GM19372 (cell line): ENCODE measurements at regions not wholly inside any gene's neighbourhood (a gene's known extent, or its start where the extent isn't known, plus 50 kb on each side); places are given as distances from the start of the nearest gene placed in this dataset.

Source experiments
- ATAC-seq: cut with Tn5 transposase; IDR thresholded peaks from one replicate; pipeline ENCODE4 v1.9.1; 2021; ENCODE audit warnings: mild to moderate bottlenecking, low read depth, moderate library complexity; ENCODE audit not compliant: unreplicated experiment

DNA sequence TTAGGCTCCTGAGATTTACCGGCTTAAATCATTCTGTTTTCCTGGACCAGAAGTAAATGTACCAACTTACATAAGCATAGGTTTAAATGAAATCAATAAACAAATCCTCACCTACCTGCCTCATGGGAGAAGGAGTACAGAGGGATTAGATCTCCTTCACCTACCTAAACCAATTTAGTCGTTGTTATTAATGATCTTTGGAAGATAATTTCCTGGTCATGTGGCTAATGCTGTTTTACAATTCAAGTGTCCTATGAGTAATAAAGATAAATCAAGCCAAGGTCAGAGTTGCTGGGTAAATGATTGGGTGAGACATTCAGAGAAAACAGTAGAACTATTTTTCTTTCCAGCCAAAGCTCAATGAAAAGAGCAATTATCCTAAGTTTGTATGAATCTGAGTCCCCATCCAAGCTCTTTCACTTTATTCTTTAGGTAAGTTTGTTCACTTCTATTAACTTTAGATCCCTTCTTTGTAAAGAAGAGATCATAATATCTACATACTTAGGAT lies 423.0 kb upstream of the FAM241A start:
- no peak for ATAC-seq

DNA sequence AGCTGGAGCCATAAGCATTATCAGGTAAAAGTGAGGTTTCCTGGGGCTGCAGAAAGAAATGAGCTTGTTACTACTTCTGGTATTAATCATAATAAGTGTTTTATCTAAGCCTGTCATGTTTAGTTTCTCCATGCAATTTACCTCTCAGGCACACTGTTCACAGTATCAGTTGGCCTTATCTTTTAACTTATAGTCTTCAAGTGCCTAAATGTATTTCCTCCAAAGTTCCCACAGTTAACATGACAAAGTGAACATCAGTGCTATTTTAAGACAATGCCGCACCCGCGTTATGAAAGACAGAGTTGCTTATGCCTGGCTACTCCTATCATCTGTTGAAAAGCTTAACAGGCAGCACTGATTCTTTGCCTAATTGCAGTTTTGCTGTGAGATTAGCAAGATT lies 408.7 kb upstream of the FAM241A start:
- no peak for ATAC-seq

DNA sequence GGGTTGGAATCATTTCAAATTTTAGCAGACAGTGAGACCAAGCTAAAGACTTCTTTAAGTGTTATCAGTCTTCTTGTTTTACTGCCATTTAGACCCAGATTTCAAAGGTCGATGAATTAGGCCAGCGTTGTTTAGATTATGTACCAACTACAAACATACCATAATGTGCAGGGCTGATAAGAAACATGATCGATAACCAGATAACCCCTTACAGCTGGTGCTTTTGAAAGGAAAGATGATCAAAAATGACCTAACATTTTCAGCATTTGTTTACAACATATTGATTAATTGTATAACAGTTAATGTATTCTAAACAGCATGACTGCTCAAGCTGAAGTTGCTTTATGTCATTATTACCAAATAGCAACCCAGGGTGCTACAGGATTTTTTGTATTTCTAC lies 400.4 kb upstream of the FAM241A start:
- no peak for ATAC-seq

DNA sequence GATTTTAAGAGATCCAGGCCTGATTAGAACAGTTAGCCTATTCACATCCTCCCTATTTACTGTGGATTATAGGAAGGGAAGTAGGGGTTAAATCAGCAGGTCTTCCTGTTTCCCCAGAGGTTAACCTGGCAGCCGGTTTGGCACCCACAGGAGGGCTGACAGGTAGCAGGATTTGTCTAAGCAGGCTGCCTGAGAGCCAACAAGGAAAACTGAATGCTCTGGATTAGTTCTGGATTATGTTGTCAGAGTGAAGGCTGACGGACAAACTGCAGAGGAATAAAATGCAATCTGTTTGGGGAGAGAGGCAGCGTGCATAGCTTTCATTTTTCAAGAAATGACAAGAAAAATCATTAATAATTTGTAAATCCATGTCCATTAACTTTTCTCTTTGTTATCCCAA lies 397.1 kb upstream of the FAM241A start:
- no peak for ATAC-seq

DNA sequence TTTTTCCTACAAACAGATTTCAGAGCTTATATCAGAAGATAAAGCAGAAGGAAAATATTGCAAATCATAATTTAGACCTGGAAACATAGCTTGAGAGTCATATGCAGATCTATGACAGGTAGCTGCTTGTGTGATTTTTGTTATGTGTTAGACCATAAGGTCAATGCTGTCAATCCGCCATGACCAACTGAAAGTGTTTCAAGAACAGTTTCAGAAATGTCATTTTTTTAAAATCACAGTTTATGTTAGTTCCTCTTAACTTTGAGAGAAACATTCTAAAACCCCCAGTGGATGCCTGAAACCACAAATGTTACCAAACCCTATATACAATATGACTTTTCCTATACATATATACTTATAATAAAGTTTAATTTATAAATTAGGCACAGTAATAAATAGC lies 391.3 kb upstream of the FAM241A start:
- ATAC-seq, result no peak

DNA sequence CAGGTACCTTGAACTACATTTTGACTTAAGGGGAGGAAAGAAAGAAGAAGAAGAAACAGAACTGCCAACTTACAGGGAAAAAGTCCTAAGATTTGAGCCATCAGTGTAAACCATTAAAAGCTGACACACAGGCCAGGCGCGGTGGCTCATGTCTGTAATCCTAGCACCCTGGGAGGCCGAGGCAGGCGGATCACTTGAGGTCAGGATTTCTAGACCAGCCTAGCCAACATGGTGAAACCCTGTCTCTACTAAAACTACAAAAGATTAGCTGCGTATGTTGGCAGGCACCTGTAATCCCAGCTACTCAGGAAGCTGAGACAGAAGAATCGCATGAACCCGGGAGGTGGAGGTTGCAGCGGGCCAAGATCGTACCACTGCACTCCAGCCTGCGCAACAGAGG lies 389.7 kb upstream of the FAM241A start:
- no peak for ATAC-seq

DNA sequence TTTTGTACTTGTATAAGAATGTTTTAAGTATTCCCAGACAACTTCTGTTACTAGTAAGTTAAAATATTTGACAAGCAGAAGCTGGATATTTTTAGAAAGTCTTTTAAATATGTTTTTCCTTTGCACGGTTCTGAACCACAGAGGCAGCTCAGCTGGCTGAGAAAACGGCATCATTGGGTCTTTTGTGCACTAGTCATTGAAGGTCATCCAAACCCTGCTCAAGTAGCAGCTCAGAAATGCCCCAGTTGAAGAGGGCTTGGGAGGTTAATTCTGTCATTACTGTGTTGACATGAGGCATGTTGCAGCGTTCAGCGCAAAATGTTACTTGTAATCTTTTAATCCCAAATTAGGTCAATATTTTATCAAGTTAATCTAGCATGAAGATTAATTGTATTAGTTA lies 383.7 kb upstream of the FAM241A start:
- ATAC-seq, result no peak

DNA sequence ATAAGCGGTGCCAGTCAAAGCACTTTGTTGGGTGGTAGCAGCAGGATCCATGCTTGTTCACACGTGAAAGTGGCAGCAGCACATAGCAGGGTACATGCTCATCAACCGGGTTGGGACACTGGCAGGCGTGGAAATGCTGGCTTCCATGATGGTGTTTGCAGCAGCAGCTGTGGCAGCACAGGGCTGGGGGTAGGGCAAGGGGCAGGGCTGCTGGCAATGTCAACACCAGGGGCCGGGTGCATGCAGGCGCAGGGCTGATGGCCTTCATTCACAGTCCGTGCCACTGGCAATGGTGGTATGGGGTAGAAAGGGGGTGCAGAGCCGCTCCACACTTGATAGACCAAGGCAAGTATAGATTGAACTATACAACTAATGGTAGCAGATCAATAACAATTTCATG lies 374.7 kb upstream of the FAM241A start:
- no peak for ATAC-seq

DNA sequence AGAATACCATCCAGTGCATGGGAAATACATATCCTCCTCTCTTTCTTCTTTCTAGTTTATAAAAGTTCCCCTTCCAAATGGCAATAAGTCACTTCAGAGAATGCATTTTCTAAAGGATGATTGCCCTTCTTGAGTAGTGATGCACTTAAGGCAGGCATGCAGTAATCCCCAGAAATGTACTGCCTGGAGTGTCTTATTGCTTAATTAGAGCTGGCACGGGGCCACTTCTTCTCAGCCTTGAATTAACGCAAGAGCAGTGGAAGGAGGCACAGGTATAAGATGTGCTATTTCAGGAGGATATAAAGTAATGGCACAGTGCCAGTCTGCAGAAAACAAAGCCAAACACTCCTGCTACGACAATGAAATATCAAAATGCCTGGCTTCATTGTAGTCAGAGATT lies 371.4 kb upstream of the FAM241A start:
- ATAC-seq, result no peak

DNA sequence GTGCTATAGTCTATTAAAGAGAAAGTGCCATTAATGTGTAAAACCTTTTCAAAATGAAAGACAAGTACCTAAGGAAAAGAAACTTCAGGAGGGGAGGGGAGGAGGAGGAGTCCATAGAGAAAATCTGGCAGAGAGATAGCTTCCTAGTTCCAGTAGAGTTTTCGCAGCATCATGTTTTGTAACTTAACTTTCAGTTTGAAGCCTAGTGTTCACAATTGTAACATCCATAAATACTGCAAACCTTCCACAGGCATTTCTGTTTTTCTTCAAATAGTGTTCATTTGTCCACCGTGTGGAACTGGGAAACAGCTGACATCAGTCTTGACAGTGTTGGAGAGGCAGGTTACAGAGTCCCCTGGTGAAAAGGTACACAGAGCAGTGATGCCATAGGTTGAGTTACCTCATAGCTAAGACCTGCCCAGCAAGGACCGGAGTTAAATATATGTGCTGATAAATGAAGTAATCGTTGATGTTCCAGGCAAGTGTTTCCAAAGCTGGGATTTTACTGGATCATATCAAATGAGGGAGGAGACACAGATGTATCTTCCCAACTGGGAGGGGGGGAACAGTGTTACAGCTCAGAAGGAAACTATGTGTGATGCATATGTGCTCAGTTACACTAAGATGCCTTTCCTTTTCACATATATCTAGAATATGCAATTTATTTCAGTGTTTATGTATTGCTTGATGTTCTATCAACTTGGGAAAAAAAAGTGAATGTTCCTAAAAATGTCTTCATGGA lies 369.5 kb upstream of the FAM241A start:
- no peak for ATAC-seq

DNA sequence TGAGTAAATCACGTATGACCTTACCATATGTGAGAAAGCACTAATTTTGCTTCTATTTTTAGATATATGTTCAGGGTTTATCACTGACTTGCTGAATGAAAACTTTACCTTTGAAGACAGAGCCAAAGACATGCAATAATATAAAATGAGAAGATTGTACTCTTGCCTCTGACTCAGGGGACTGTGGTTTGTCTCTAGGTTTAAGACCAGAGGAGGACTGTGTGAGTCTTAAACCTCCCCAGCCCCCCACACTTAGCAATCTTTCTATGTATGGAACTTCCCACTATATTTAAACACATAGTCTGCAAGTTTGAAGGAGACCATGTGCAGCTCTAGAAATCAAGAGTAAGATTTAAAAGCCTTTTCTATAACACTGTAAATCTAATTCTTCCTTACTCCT lies 368.7 kb upstream of the FAM241A start:
- no peak for ATAC-seq

DNA sequence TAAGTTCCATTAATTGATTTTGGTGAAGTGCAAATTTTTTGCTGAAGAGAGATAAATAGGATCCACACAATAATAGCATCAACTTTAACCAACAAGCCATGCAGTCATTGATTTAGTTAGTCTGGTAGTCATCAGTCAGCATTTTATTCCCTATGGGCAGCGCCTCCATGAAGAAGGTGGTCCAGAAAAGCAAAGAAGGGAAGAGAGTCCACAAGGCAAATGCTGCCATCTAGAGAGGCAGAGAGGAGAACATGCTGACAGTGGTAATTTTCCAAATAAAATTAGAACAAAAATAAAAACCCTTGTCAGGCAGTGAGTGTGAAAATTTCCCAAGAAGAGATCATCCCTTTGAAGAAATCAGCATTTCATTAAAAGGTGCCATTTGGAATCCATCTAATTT lies 366.7 kb upstream of the FAM241A start:
- ATAC-seq, result no peak

DNA sequence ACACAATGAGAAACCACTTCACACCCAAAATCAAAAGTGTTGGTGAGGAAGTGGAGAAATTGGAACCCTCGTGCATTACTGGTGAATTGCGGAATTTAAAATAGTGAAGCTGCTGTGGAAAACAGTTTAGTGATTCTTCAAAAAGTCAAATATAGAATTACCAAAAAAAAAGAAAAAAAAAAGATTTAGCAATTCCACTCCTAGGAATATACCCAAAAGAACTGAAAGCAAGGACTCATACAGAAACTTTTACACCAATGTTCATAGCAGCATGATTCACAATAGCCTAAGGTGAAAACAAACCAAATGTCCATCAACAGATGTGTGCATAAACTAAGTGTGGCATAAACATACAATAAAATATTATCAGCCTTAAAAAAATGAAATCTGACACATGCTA lies 364.3 kb upstream of the FAM241A start:
- ATAC-seq, result no peak

DNA sequence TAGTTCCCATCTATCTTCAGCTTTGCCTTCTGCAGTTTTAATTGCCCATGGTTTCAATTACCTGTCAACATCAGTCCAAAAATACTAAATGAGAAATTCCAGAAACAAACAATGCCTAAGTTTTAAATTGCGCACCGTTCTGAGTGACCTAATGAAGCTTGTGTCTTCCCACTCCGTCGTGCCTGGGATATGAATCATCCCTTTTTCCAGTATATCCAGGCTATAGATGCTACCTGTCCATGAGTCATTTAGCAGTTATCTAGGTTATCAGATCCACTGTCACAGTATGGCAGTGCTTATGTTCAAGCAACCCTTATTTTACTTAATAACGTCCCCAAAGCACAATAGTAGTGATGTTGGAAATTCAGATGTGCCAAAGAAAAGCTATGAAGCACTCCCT lies 363.6 kb upstream of the FAM241A start:
- ATAC-seq, result no peak

DNA sequence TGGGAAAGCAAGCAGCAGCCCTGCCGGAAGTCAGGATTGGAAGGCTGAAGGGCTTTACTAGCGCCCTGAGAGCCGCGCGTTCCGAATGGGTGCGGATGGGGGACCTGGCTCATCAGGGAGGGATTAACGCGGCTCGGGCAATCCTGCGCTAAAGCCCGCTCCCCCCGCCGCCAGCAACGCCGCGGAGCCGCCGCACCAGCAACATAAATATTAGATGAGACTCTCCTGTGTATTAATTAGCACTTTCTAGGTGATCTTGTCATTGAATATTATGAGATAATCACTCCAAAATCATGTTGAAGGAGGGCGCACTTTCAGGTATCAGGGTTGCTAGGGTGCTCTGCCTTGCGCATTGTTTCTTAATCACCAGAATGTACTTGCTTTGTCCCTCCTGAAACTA lies 357.2 kb upstream of the FAM241A start:
- ATAC-seq, result no peak

DNA sequence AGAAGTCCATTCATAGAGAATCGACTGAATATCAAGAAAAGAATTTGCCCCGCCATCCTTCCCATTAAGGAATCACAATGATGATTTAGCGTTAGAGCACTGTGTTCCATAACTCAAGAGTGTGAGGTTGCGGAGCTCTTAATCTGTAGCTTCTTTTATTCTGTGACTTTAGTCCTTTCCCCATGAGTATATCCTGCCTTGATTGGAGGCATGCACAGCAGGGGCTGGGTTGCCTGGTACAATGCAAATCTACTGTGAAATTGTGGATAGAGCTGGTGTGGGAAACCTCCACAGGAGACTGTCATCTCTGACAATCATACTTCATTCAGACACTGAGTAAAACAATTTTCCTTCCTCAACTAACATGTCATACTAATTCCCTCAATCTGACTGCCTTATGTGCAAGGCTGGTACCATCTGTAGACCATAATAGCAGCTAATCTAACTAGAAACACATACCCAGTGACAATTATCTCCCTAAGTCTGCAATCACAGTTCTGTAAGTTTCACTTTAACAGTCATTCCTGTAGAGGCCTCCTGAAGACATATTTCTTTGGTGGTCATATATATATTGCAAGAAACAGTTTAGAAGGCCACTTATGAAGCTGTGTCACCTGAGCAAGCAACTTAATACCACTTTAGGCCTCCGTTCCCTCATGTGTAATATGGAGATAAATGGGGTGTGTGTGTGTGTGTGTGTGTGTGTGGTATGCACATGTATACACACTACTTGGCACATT lies 355.2 kb upstream of the FAM241A start:
- no peak for ATAC-seq

DNA sequence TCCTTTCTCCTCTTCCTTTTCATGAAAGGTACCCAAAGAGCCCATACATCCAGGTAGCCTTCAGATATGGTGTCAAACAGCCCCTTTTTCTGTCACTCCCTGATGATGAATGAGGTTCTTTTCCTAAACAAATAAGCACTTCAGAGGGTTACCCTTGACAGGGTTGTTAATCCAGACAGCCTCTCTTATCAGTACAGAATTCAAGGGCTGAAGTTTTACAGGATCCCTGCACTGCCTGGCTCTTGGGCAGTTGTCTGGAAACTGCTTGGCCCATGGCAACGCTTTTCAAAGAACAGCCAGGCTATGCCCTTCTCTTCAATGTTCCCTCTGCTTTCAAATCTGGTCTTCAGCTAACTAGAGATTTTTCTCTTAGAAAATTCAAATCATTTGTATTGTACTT lies 352.6 kb upstream of the FAM241A start:
- ATAC-seq, result no peak

DNA sequence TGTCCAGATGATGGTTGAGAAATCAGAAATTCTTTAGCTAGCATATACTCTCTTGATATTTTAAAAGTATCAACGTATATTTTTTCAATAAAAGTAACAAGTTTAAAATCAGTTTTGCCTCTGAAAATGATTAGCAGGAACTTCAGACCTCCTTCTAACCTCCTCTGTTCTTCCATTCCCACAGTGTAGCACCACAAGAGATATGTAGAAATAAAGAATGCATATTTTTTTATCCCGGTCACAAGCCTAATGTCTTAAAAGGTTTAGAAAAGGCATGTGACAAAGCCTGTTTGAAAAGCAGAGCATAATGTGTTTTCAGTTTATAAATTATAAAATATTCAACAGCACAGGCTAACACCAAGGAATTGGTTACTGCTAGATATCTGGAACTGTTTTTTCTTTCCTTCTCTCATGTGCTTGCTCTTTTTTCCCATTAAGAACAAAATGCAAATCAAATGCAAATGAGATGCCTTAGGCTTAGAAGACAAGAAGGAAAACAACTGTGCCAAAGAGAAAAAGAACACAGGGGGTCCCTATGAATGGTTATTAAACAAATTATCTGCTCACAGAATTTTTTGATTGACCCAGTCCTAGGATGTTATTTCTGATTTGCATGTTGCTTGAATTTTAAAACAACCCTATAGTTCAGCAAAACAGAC lies 351.7 kb upstream of the FAM241A start:
- ATAC-seq, result no peak

DNA sequence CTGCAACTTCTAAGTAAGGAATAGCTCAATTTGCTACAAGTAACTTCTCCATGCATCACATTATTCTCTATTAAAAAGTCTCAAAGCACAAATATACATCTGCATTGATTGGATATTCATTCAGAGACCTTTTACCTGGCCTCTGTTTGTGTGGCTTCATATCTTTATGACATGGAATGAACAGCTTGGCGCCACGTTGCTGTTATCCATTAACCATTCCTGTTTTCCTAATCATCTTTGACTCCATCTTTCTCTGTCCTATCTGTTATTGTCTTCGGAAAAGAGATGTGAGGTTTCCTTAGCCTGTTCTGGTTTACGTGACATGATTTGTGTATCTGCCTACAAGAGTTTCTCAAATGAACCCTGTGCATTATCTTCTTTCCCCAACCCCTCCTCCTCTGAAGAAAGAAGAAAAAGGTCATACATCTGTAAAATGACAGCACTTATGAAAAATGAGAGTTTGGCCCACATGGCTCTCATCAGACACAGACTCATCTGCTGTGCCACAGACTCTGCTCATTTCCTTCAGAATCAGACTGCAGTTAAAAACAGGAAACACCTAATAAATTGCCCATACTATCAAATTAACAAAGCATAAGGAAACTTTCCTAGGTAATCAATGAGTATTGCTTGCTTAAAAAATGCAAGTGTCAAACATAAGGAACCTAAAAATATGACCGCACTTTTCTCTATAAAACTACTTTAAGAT lies 347.6 kb upstream of the FAM241A start:
- no peak for ATAC-seq

DNA sequence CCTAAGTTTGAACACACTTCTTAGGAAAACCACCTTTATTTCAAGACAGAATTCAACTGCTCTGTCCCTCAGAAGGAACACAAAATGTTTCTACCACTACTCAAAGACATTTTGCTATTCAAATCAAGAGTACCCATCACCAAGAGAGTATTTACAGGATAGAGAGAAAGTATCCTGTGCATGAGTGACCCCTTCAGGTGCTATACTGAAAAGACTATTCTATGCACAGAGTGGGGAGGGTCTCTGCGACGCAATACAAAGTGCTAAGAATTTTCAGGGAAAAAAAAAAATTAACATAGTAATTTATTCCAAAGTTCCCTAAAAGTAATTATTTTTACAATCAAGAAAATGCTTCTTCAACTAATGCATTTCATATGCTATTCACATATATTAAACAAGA lies 346.4 kb upstream of the FAM241A start:
- no peak for ATAC-seq

DNA sequence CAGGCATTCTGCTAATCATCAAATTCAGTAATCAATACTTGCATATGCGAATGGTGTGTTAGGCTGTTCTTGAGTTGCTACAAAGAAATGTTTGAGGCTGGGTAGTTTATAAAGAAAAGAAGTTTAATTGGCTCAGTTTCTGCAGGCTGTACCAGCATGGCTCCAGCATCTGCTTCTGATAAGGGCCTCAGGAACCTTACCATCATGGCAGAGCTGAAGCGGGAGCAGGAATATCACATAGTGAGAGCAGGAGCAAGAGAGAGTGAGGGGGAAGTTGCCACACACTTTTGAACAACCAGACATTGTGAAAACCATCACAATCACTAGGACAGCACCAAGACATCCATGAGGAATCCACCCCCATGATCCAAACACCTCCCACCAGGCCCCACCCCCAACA lies 344.7 kb upstream of the FAM241A start:
- no peak for ATAC-seq
